ENCODE measurements at regions not wholly inside any gene's neighbourhood (a gene's known extent, or its start where the extent isn't known, plus 50 kb on each side); places are given as distances from the start of the nearest gene placed in this dataset.

DNA sequence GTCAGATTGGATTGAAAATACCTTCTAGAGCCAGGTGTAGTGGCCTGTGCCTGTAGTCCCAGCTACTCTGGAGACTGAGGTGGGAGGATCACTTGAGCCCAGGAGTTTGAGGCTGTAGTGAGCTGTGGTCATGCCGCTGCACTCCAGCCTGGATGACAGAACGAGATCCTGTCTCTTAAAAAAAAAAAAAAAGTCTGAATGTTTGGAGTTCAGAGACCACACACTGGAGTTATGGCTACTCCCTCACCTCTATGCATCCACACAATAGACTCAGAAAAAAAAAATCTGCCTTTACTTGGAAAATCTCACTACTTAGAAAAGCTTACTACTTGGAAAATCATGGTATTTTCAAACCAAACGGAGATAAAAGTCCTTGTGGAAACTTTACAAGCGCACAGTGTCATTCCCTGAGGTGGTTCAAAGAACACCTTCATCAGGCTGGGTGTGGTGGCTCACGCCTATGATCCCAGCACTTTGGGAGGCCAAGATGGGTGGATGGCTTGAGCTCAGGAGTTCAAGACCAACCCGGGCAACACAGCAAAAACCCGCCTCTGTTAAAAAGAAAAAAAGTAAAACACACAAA, 63.9 kb upstream of the PICALM start:
- TF ChIP-seq, protein P1, sequence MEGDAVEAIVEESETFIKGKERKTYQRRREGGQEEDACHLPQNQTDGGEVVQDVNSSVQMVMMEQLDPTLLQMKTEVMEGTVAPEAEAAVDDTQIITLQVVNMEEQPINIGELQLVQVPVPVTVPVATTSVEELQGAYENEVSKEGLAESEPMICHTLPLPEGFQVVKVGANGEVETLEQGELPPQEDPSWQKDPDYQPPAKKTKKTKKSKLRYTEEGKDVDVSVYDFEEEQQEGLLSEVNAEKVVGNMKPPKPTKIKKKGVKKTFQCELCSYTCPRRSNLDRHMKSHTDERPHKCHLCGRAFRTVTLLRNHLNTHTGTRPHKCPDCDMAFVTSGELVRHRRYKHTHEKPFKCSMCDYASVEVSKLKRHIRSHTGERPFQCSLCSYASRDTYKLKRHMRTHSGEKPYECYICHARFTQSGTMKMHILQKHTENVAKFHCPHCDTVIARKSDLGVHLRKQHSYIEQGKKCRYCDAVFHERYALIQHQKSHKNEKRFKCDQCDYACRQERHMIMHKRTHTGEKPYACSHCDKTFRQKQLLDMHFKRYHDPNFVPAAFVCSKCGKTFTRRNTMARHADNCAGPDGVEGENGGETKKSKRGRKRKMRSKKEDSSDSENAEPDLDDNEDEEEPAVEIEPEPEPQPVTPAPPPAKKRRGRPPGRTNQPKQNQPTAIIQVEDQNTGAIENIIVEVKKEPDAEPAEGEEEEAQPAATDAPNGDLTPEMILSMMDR (IDR thresholded peaks at IDR 0.05): no peak
- TF ChIP-seq POLR2A (IDR thresholded peaks at IDR 0.05): no peak

Data from uterus (tissue), 2 donors.